Activated CD8-positive, alpha-beta memory T cell treated with anti-CD3 and anti-CD28 coated beads, Interleukin-2, amount 10 ng/mL, durations not matched to agents 7 days and 5 days (primary cell): ENCODE measurements at regions not wholly inside any gene's neighbourhood (a gene's known extent, or its start where the extent isn't known, plus 50 kb on each side); places are given as distances from the start of the nearest gene placed in this dataset.

Experiments used
- ATAC-seq: fragments of 150-1000 bp; cut with Tn5 transposase; one replicate; pipeline ENCODE4 v1.10.0; 2021; ENCODE audit warnings: moderate library complexity
- CTCF ChIA-PET: fragments of 350-600 bp; sonication (Branson Sonifier 250); formaldehyde crosslinking; loops from one replicate; lab custom pipeline; 2021; ENCODE audit warnings: antibody characterized with exemption; lab: Charles Lee
- DNase-seq: peaks from one replicate; pipeline ENCODE4 v3.0.0-alpha.2; 2020
- H3K27ac Mint-ChIP-seq: one replicate; pipeline ENCODE4 v1.8.0; 2021; ENCODE audit warnings: mild to moderate bottlenecking, mixed read lengths
- H3K27me3 Mint-ChIP-seq: one replicate; pipeline ENCODE4 v1.8.0; 2021; ENCODE audit warnings: mixed read lengths
- H3K36me3 Mint-ChIP-seq: one replicate; pipeline ENCODE4 v1.8.0; 2021; ENCODE audit warnings: mild to moderate bottlenecking, mixed read lengths
- H3K4me1 Mint-ChIP-seq: one replicate; pipeline ENCODE4 v1.8.0; 2021; ENCODE audit warnings: mixed read lengths
- H3K4me3 Mint-ChIP-seq: one replicate; pipeline ENCODE4 v1.8.0; 2021; ENCODE audit warnings: mild to moderate bottlenecking, moderate library complexity, mixed read lengths
- H3K9me3 Mint-ChIP-seq: one replicate; pipeline ENCODE4 v1.8.0; 2022; ENCODE audit warnings: low read depth, mixed read lengths

DNA sequence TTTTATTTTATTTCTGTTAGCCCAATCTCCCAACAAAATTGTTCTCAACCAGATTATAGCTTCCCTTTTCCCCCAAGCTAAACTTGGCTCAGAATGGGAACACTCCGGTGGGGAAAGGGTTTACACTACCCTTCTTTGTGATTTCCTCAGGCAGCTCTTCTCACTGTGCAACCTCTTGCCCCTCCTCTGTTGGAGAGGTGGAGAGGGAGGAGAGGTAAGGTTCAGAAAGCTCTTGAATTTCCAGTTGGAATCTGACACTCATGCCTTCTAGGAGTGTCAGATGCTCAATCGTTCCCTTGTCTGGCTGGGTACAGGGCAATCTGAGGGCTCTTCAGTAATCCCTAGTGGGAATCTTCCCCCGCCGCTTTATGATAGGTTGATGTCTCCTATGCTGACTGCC is 486.1 kb upstream of the KLF12 start:
- DNase-seq (no peak), ATAC-seq (no peak)
- no peaks in the 10 kb centered on the region for H3K9me3 Mint-ChIP-seq
- H3K27ac Mint-ChIP-seq = no peak overlapping the region
- peaks cover 6% of the 10 kb centered on the region for H3K27me3 Mint-ChIP-seq
- CTCF ChIA-PET = no interaction called here
- no peaks in the 10 kb centered on the region for H3K36me3 Mint-ChIP-seq
- H3K4me1 Mint-ChIP-seq = no peaks in the 10 kb centered on the region
- no peak overlapping the region for H3K4me3 Mint-ChIP-seq

GRCh38 chr13:74597526-74597925 is 463.3 kb upstream of the KLF12 start:
- CTCF ChIA-PET = no interaction called here

DNA sequence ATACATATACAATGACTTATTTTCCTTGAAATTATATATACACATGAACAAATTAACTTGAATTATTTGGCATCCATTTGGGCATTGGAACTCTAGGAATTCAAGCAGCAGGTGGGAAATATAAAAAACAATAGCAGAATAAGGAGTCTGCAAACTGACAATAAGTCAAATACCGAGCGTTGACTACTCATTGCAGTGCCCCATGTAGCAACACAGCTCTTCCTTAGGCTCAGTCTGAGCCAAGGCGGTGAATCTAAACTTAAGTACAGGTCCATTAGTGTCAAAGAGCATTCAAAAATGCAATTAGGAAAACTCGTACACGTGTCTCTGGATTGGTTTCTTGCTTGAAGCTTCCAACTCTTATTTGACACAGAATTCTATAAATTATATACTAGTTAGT is 462.5 kb upstream of the KLF12 start:
- Mint-ChIP-seq H3K27ac (no peak overlapping the region), H3K4me1 (no peaks in the 10 kb centered on the region), H3K36me3 (no peaks in the 10 kb centered on the region), H3K4me3 (no peak overlapping the region), H3K9me3 (no peaks in the 10 kb centered on the region), H3K27me3 (peaks cover 3% of the 10 kb centered on the region)
- no peak for DNase-seq
- no peak for ATAC-seq
- CTCF ChIA-PET = no interaction called here

More at GRCh38 chr13:74597526-74597925, 463.3 kb upstream of the KLF12 start:
- H3K27ac Mint-ChIP-seq = no peak overlapping the region
- ATAC-seq = no peak
- H3K27me3 Mint-ChIP-seq = peaks cover 3% of the 10 kb centered on the region
- H3K36me3 Mint-ChIP-seq = no peaks in the 10 kb centered on the region
- no peaks in the 10 kb centered on the region for H3K4me1 Mint-ChIP-seq
- no peak overlapping the region for H3K4me3 Mint-ChIP-seq
- DNase-seq = no peak
- H3K9me3 Mint-ChIP-seq = no peaks in the 10 kb centered on the region

- H3K9me3 Mint-ChIP-seq = no peaks in the 10 kb centered on the region
- CTCF ChIA-PET = no interaction called here
- ATAC-seq (no peak), DNase-seq (no peak)
- H3K4me3 Mint-ChIP-seq = no peak overlapping the region
- H3K36me3 Mint-ChIP-seq = no peaks in the 10 kb centered on the region
- H3K27me3 Mint-ChIP-seq = peaks cover 3% of the 10 kb centered on the region
- no peaks in the 10 kb centered on the region for H3K4me1 Mint-ChIP-seq
- no peak overlapping the region for H3K27ac Mint-ChIP-seq
Observed at GRCh38 chr13:74593688-74594087, 459.5 kb upstream of the KLF12 start.

DNA sequence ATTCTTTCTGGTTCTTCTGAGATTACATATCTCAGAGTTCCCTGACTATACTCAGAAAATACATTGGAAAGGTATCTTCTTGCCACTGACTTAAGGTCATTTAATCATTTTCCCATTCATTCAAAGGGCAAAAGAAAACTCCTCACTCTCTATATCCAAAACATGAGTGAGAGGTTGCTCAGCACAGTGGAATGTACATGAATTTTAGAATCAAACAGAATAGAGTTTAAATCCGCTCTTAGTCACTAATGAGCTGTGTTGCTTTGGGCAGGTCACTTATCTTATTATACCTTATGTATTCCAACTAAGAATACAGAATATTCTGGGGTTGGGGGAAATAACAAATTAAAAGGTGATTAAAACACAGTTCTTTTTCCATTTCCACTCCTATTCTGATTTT is 452.6 kb upstream of the KLF12 start:
- H3K9me3 Mint-ChIP-seq = no peaks in the 10 kb centered on the region
- ATAC-seq = no peak
- H3K4me1 Mint-ChIP-seq = no peaks in the 10 kb centered on the region
- CTCF ChIA-PET = no interaction called here
- no peak overlapping the region for H3K27ac Mint-ChIP-seq
- H3K4me3 Mint-ChIP-seq = no peak overlapping the region
- peaks cover 12% of the 10 kb centered on the region for H3K27me3 Mint-ChIP-seq
- no peak for DNase-seq
- H3K36me3 Mint-ChIP-seq = no peaks in the 10 kb centered on the region

GRCh38 chr13:74576420-74576819 is 442.2 kb upstream of the KLF12 start:
- CTCF ChIA-PET = interaction anchor here (1.4 kb wide), 1 partner anchor 25 kb away, joined by 3 read pairs; no protein-coding TSS in a partner anchor
- H3K4me3 Mint-ChIP-seq = no peak overlapping the region

GRCh38 chr13:74575729-74576125 is 441.5 kb upstream of the KLF12 start:
- H3K4me3 Mint-ChIP-seq = peak overlapping the region; percentile 64
- no peak overlapping the region for H3K27ac Mint-ChIP-seq
- DNase-seq = peak; percentile 67
- ATAC-seq = peak; percentile 98
- H3K9me3 Mint-ChIP-seq = no peaks in the 10 kb centered on the region
- peaks cover 40% of the 10 kb centered on the region for H3K27me3 Mint-ChIP-seq
- H3K4me1 Mint-ChIP-seq = peaks cover 20% of the 10 kb centered on the region
- CTCF ChIA-PET = interaction anchor here (1.4 kb wide), 1 partner anchor 24 kb away, joined by 3 read pairs; no protein-coding TSS in a partner anchor
- no peaks in the 10 kb centered on the region for H3K36me3 Mint-ChIP-seq

More at GRCh38 chr13:74576420-74576819, 442.2 kb upstream of the KLF12 start:
- Mint-ChIP-seq H3K36me3 (no peaks in the 10 kb centered on the region), H3K27me3 (peaks cover 40% of the 10 kb centered on the region), H3K4me1 (peaks cover 20% of the 10 kb centered on the region), H3K27ac (no peak overlapping the region), H3K9me3 (no peaks in the 10 kb centered on the region)
- ATAC-seq (no peak), DNase-seq (no peak)

DNA sequence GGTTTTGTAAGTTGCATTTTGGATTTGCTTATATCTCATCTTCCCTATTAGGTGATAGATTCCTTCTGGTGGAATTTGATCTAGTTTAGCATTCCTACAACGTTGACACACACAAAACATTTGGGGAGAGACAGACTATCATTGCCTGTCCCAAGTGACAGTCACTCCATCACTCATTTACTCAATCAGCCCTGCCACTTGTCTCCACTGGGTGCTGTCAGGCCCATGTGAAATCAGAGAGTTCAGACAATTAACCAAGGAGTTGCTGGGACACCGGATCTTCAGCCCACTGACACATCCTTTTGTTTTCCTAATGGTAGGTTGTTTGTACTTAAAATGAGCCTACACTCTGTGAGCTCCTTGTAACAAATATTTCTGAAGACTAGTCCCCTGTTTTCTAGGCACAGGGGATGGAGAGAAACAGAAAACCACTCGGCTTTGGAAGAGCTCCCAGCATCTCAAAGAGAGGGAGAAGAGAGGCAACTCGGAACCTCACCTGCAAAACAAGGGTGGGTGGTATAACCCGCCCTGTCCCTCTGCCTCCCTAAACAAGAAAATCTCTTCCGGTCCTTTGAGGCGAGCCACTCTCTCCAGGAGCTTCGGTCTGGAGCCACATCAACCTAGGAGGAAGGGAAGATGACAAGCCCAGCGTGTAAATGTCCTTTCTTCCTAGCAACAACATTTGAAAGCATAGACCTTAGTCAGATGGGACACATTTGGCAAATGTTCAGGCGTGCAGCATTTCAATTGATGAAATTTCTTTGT is 440.9 kb upstream of the KLF12 start:
- Mint-ChIP-seq H3K4me3 (peak overlapping the region; percentile 64), H3K36me3 (no peaks in the 10 kb centered on the region), H3K27ac (no peak overlapping the region), H3K27me3 (peaks cover 40% of the 10 kb centered on the region), H3K9me3 (no peaks in the 10 kb centered on the region), H3K4me1 (peaks cover 20% of the 10 kb centered on the region)
- CTCF ChIA-PET = interaction anchor here (1.4 kb wide), 1 partner anchor 24 kb away, joined by 3 read pairs; no protein-coding TSS in a partner anchor
- ATAC-seq = peak; percentile 56
- no peak for DNase-seq

DNA sequence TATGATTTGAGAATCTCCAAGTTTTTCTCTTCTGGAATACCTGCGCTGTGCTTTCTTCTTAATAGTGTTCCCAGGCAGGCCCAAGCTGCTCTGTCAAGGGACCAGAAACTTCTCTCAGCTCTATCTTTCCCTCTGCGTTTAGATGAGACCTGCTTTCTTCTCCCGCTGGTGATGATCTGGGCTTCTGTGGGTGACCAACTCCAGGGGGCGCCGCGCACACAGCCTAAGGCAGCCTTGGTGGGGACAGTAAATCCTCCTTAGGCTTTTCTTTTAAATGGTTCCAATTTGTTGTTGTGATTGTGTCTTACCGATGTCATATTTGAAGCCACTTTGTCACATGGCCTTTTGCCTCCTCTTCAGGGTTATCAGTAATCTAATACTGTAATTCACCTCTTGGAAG is 439.4 kb upstream of the KLF12 start:
- H3K27ac Mint-ChIP-seq = no peak overlapping the region
- CTCF ChIA-PET = interaction anchor here (1.3 to 1.4 kb wide), 2 partner anchors 9 to 23 kb away, joined by 3 read pairs; no protein-coding TSS in a partner anchor
- H3K36me3 Mint-ChIP-seq = no peaks in the 10 kb centered on the region
- H3K4me1 Mint-ChIP-seq = peaks cover 18% of the 10 kb centered on the region
- H3K27me3 Mint-ChIP-seq = peaks cover 40% of the 10 kb centered on the region
- H3K9me3 Mint-ChIP-seq = no peaks in the 10 kb centered on the region
- DNase-seq = no peak
- no peak for ATAC-seq
- no peak overlapping the region for H3K4me3 Mint-ChIP-seq

- CTCF ChIA-PET = no interaction called here
- Mint-ChIP-seq H3K4me3 (no peak overlapping the region), H3K4me1 (peaks cover 18% of the 10 kb centered on the region), H3K9me3 (no peaks in the 10 kb centered on the region), H3K27ac (no peak overlapping the region), H3K27me3 (peaks cover 34% of the 10 kb centered on the region), H3K36me3 (no peaks in the 10 kb centered on the region)
- ATAC-seq = no peak
- no peak for DNase-seq
Observed at GRCh38 chr13:74571811-74572210, 437.6 kb upstream of the KLF12 start.

- H3K36me3 Mint-ChIP-seq = no peaks in the 10 kb centered on the region
- peaks cover 24% of the 10 kb centered on the region for H3K27me3 Mint-ChIP-seq
- no peak overlapping the region for H3K4me3 Mint-ChIP-seq
- H3K27ac Mint-ChIP-seq = no peak overlapping the region
- CTCF ChIA-PET = no interaction called here
- ATAC-seq (no peak), DNase-seq (no peak)
- peaks cover 10% of the 10 kb centered on the region for H3K4me1 Mint-ChIP-seq
- no peaks in the 10 kb centered on the region for H3K9me3 Mint-ChIP-seq
Observed at GRCh38 chr13:74570834-74571233, 436.6 kb upstream of the KLF12 start.

GRCh38 chr13:74570046-74570445 is 435.8 kb upstream of the KLF12 start:
- Mint-ChIP-seq H3K9me3 (no peaks in the 10 kb centered on the region), H3K4me1 (peaks cover 3% of the 10 kb centered on the region), H3K27ac (no peak overlapping the region), H3K4me3 (no peak overlapping the region), H3K27me3 (peaks cover 23% of the 10 kb centered on the region), H3K36me3 (no peaks in the 10 kb centered on the region)
- DNase-seq (no peak), ATAC-seq (no peak)
- CTCF ChIA-PET = no interaction called here

DNA sequence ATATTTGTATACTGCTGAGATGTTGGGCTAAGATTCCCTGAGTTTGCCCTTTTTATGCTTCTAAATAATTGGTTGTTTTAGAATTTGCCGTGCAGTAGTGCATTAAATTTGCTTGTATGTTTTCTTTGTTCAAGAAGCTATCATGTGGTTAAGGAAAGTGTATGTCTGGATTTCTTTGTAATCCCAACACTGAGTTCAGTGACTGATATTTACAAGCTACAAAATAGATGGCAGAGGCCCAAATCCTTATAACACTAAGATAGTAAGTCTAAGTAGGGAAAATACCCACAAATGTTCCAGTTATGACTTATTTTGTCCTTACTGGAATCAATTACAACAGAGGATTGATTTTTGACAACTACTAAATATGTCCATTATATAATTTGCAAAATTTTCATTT is 435.0 kb upstream of the KLF12 start:
- H3K27me3 Mint-ChIP-seq = peaks cover 15% of the 10 kb centered on the region
- H3K27ac Mint-ChIP-seq = no peak overlapping the region
- H3K4me3 Mint-ChIP-seq = no peak overlapping the region
- DNase-seq = no peak
- CTCF ChIA-PET = no interaction called here
- peaks cover 2% of the 10 kb centered on the region for H3K9me3 Mint-ChIP-seq
- H3K4me1 Mint-ChIP-seq = no peaks in the 10 kb centered on the region
- no peak for ATAC-seq
- H3K36me3 Mint-ChIP-seq = no peaks in the 10 kb centered on the region

GRCh38 chr13:74567485-74567884 is 433.3 kb upstream of the KLF12 start:
- no peak overlapping the region for H3K27ac Mint-ChIP-seq
- DNase-seq = no peak
- H3K9me3 Mint-ChIP-seq = peaks cover 2% of the 10 kb centered on the region
- no peak overlapping the region for H3K4me3 Mint-ChIP-seq
- no peak for ATAC-seq
- CTCF ChIA-PET = no interaction called here
- H3K27me3 Mint-ChIP-seq = peaks cover 7% of the 10 kb centered on the region
- no peaks in the 10 kb centered on the region for H3K36me3 Mint-ChIP-seq
- no peaks in the 10 kb centered on the region for H3K4me1 Mint-ChIP-seq
